DND-41 (cell line): ENCODE measurements at regions not wholly inside any gene's neighbourhood (a gene's known extent, or its start where the extent isn't known, plus 50 kb on each side); places are given as distances from the start of the nearest gene placed in this dataset.

ENCODE experiments used
- ATAC-seq: fragments of 200-7000 bp; cut with Tn5 transposase; 3 replicates; pipeline ENCODE4 v1.9.1; 2021; ENCODE audit warnings: low read depth; ENCODE audit not compliant: insufficient read depth
- DNase-seq: peaks from one replicate; pipeline ENCODE4 v3.0.0-alpha.2; 2020
- H2AFZ ChIP-seq: 2 replicates; pipeline ENCODE4 v1.6.0; 2012; ENCODE audit warnings: low read depth, low read length
- H3K27ac ChIP-seq: 2 replicates; pipeline ENCODE4 v1.5.1; 2012; ENCODE audit warnings: low read length, inconsistent platforms
- H3K27me3 ChIP-seq: fragments of 200-600 bp; sonication (generic); 2 replicates; pipeline ENCODE4 v1.6.0; 2012; ENCODE audit warnings: low read length, mild to moderate bottlenecking, inconsistent platforms; ENCODE audit not compliant: insufficient read depth, poor library complexity
- H3K36me3 ChIP-seq: 2 replicates; pipeline ENCODE4 v1.5.1; 2012; ENCODE audit warnings: low read length, inconsistent platforms; ENCODE audit not compliant: insufficient read depth
- H3K4me1 ChIP-seq: 2 replicates; pipeline ENCODE4 v1.5.1; 2012; ENCODE audit warnings: mild to moderate bottlenecking, low read length; ENCODE audit not compliant: insufficient read depth
- H3K4me2 ChIP-seq: 2 replicates; pipeline ENCODE4 v1.6.0; 2012; ENCODE audit warnings: mild to moderate bottlenecking, moderate library complexity, low read length, inconsistent platforms; ENCODE audit not compliant: insufficient read depth
- H3K4me3 ChIP-seq, 2 experiments: fragments of 200-600 bp in 1 of 2; shearing (Covaris generic) in 1 of 2; 2 replicates each; pipeline ENCODE4 v1.5.1; 2012 to 2016; ENCODE audit warnings: inconsistent platforms in 2 of 2, low read length in 2 of 2, mild to moderate bottlenecking in 2 of 2, low read depth in 1 of 2, moderate library complexity in 1 of 2
- H3K79me2 ChIP-seq: 2 replicates; pipeline ENCODE4 v1.6.0; 2012; ENCODE audit warnings: low read length, inconsistent platforms; ENCODE audit not compliant: insufficient read depth
- H3K9ac ChIP-seq: 2 replicates; pipeline ENCODE4 v1.6.0; 2012; ENCODE audit warnings: low read depth, mild to moderate bottlenecking, inconsistent platforms, low read length, moderate library complexity
- H3K9me3 ChIP-seq: 2 replicates; pipeline ENCODE4 v1.5.1; 2012; ENCODE audit warnings: low read length, moderate library complexity, mild to moderate bottlenecking, inconsistent platforms; ENCODE audit not compliant: insufficient read depth, severe bottlenecking
- H4K20me1 ChIP-seq: 2 replicates; pipeline ENCODE4 v1.6.0; 2012; ENCODE audit warnings: low read length; ENCODE audit not compliant: insufficient read depth
- CTCF ChIP-seq: IDR thresholded peaks from 2 replicates; pipeline ENCODE4 v1.5.1; 2012; ENCODE audit warnings: borderline replicate concordance, low read length, moderate library complexity, mild to moderate bottlenecking; ENCODE audit not compliant: poor library complexity, severe bottlenecking; ENCODE audit errors: extremely low read depth
- EZH2 ChIP-seq: IDR thresholded peaks from 3 replicates; pipeline ENCODE4 v1.6.1; 2012; ENCODE audit warnings: borderline replicate concordance, low read depth, mild to moderate bottlenecking, moderate library complexity, low read length, inconsistent platforms; ENCODE audit not compliant: severe bottlenecking

DNA sequence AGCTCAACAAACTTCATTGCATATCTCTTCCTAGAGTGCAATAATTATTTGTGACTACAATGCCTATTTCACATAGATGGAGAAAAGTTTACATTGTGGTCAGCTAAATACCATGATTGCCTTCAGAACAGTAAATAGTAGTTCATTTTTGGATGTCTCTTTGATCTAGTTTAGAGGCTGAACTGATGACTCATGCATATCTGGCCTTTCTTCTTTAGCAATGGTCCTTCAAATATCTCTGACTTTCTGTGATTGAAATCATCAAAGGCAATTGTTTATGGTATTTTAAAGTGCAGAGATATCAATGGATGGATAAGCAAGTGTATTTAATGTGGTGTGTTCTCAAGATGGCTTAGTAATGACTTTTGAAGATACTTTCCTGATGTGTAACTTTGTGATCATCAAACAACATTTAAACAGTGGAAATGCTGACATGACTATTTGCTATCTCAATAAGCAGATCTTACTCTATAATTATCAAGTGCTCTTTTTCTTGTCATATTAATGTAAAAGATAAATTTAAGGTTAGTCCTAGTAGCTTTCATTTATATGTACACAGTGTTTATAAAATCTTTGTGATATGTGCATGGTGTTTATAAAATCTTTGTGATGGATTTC, 523.7 kb upstream of the SLC35B3 start:
- Histone ChIP-seq H3K27me3 (no peaks in the 10 kb centered on the region), H3K9ac (no peak overlapping the region), H3K36me3 (no peaks in the 10 kb centered on the region), H3K9me3 (no peaks in the 10 kb centered on the region), H3K4me2 (no peak overlapping the region), H4K20me1 (no peaks in the 10 kb centered on the region), H3K79me2 (no peaks in the 10 kb centered on the region), H3K4me3 (no peak overlapping the region), H2AFZ (no peak overlapping the region), H3K4me1 (no peaks in the 10 kb centered on the region), H3K27ac (no peak overlapping the region)
- ATAC-seq: no peak
- TF ChIP-seq EZH2 (no peak), CTCF (no peak)
- no peak for DNase-seq

- no peak for ATAC-seq
- H3K4me2 ChIP-seq: no peak overlapping the region
- H3K4me3 ChIP-seq: no peak overlapping the region
- H2AFZ ChIP-seq: no peak overlapping the region
- TF ChIP-seq CTCF (no peak), EZH2 (no peak)
- no peaks in the 10 kb centered on the region for H3K27me3 ChIP-seq
- no peak overlapping the region for H3K9ac ChIP-seq
- H3K36me3 ChIP-seq: no peaks in the 10 kb centered on the region
- H3K27ac ChIP-seq: no peak overlapping the region
- H3K9me3 ChIP-seq: no peaks in the 10 kb centered on the region
- no peaks in the 10 kb centered on the region for H3K79me2 ChIP-seq
- H4K20me1 ChIP-seq: no peaks in the 10 kb centered on the region
- DNase-seq: no peak
- H3K4me1 ChIP-seq: no peaks in the 10 kb centered on the region
Measured at GRCh38 chr6:8953310-8953709, 518.0 kb upstream of the SLC35B3 start.

- no peak for TF ChIP-seq EZH2
- no peak for TF ChIP-seq CTCF
- DNase-seq: no peak
- Histone ChIP-seq H3K9me3 (no peaks in the 10 kb centered on the region), H3K4me2 (no peak overlapping the region), H3K4me1 (no peaks in the 10 kb centered on the region), H3K9ac (no peak overlapping the region), H3K36me3 (no peaks in the 10 kb centered on the region), H3K79me2 (no peaks in the 10 kb centered on the region), H3K27ac (no peak overlapping the region), H4K20me1 (no peaks in the 10 kb centered on the region), H2AFZ (no peak overlapping the region), H3K27me3 (no peaks in the 10 kb centered on the region), H3K4me3 (no peak overlapping the region)
- no peak for ATAC-seq
Measured at GRCh38 chr6:8948733-8949132, 513.4 kb upstream of the SLC35B3 start.
